ENCODE measurements at regions not wholly inside any gene's neighbourhood (a gene's known extent, or its start where the extent isn't known, plus 50 kb on each side); places are given as distances from the start of the nearest gene placed in this dataset.

DNA sequence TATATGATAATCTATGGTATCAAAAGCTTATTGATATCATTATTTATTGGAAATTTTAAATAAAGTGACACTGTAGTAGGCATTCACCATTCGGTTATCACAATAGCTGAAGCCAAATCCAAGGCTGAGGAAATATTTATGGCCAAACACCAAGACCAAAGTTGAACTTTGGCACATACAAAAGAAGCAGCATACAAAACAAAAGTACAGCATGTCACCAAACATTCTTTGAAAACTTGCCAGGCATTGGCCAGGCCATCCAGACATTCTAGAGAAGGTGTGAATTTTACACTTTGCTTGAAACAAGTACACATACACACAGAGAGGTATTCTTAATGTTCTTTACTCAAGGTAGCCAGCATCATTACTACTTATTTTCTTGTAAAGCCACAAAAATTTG lies 544.4 kb upstream of the CXADR start:
- TF ChIP-seq CTCF (conservative IDR thresholded peaks at IDR 0.05; ENCODE audit: low read depth in 2 of 2) (no peak), EZH2 (IDR thresholded peaks at IDR 0.05; ENCODE audit: low read depth, unreplicated experiment) (no peak), POLR2AphosphoS5 (IDR thresholded peaks at IDR 0.05; ENCODE audit: low read depth) (no peak), CREB1 (CRISPR knock-in tag; IDR thresholded peaks at IDR 0.05; ENCODE audit: low read depth) (no peak), EZH2phosphoT487 (IDR thresholded peaks at IDR 0.05; ENCODE audit: unreplicated experiment) (no peak), ZNF331 (CRISPR knock-in tag; IDR thresholded peaks at IDR 0.05; ENCODE audit: low read depth) (no peak), JUNB (IDR thresholded peaks at IDR 0.05; ENCODE audit: unreplicated experiment) (no peak), ZNF114 (CRISPR knock-in tag; IDR thresholded peaks at IDR 0.05) (no peak)
- TF ChIP-seq, protein P1, sequence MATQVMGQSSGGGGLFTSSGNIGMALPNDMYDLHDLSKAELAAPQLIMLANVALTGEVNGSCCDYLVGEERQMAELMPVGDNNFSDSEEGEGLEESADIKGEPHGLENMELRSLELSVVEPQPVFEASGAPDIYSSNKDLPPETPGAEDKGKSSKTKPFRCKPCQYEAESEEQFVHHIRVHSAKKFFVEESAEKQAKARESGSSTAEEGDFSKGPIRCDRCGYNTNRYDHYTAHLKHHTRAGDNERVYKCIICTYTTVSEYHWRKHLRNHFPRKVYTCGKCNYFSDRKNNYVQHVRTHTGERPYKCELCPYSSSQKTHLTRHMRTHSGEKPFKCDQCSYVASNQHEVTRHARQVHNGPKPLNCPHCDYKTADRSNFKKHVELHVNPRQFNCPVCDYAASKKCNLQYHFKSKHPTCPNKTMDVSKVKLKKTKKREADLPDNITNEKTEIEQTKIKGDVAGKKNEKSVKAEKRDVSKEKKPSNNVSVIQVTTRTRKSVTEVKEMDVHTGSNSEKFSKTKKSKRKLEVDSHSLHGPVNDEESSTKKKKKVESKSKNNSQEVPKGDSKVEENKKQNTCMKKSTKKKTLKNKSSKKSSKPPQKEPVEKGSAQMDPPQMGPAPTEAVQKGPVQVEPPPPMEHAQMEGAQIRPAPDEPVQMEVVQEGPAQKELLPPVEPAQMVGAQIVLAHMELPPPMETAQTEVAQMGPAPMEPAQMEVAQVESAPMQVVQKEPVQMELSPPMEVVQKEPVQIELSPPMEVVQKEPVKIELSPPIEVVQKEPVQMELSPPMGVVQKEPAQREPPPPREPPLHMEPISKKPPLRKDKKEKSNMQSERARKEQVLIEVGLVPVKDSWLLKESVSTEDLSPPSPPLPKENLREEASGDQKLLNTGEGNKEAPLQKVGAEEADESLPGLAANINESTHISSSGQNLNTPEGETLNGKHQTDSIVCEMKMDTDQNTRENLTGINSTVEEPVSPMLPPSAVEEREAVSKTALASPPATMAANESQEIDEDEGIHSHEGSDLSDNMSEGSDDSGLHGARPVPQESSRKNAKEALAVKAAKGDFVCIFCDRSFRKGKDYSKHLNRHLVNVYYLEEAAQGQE (IDR thresholded peaks at IDR 0.05; ENCODE audit: unreplicated experiment): no peak
- TF ChIP-seq, protein P2, sequence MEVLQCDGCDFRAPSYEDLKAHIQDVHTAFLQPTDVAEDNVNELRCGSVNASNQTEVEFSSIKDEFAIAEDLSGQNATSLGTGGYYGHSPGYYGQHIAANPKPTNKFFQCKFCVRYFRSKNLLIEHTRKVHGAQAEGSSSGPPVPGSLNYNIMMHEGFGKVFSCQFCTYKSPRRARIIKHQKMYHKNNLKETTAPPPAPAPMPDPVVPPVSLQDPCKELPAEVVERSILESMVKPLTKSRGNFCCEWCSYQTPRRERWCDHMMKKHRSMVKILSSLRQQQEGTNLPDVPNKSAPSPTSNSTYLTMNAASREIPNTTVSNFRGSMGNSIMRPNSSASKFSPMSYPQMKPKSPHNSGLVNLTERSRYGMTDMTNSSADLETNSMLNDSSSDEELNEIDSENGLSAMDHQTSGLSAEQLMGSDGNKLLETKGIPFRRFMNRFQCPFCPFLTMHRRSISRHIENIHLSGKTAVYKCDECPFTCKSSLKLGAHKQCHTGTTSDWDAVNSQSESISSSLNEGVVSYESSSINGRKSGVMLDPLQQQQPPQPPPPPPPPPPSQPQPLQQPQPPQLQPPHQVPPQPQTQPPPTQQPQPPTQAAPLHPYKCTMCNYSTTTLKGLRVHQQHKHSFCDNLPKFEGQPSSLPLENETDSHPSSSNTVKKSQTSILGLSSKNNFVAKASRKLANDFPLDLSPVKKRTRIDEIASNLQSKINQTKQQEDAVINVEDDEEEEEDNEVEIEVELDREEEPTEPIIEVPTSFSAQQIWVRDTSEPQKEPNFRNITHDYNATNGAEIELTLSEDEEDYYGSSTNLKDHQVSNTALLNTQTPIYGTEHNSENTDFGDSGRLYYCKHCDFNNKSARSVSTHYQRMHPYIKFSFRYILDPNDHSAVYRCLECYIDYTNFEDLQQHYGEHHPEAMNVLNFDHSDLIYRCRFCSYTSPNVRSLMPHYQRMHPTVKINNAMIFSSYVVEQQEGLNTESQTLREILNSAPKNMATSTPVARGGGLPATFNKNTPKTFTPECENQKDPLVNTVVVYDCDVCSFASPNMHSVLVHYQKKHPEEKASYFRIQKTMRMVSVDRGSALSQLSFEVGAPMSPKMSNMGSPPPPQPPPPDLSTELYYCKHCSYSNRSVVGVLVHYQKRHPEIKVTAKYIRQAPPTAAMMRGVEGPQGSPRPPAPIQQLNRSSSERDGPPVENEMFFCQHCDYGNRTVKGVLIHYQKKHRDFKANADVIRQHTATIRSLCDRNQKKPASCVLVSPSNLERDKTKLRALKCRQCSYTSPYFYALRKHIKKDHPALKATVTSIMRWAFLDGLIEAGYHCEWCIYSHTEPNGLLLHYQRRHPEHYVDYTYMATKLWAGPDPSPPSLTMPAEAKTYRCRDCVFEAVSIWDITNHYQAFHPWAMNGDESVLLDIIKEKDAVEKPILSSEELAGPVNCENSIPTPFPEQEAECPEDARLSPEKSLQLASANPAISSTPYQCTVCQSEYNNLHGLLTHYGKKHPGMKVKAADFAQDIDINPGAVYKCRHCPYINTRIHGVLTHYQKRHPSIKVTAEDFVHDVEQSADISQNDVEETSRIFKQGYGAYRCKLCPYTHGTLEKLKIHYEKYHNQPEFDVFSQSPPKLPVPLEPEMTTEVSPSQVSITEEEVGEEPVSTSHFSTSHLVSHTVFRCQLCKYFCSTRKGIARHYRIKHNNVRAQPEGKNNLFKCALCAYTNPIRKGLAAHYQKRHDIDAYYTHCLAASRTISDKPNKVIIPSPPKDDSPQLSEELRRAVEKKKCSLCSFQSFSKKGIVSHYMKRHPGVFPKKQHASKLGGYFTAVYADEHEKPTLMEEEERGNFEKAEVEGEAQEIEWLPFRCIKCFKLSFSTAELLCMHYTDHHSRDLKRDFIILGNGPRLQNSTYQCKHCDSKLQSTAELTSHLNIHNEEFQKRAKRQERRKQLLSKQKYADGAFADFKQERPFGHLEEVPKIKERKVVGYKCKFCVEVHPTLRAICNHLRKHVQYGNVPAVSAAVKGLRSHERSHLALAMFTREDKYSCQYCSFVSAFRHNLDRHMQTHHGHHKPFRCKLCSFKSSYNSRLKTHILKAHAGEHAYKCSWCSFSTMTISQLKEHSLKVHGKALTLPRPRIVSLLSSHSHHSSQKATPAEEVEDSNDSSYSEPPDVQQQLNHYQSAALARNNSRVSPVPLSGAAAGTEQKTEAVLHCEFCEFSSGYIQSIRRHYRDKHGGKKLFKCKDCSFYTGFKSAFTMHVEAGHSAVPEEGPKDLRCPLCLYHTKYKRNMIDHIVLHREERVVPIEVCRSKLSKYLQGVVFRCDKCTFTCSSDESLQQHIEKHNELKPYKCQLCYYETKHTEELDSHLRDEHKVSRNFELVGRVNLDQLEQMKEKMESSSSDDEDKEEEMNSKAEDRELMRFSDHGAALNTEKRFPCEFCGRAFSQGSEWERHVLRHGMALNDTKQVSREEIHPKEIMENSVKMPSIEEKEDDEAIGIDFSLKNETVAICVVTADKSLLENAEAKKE (CRISPR knock-in tag; IDR thresholded peaks at IDR 0.05): no peak

Data from GM23338 (cell line).